Left renal cortex interstitium (tissue), 4 donors: ENCODE measurements at regions not wholly inside any gene's neighbourhood (a gene's known extent, or its start where the extent isn't known, plus 50 kb on each side); places are given as distances from the start of the nearest gene placed in this dataset.
"Not testable (repeated sequence)": the region's sequence is repeated elsewhere in the genome, so short reads cannot be mapped to it uniquely, and the experiment has no call there.

Source experiments
- DNase-seq, 4 donors: peaks; one replicate each; pipeline ENCODE4 v3.0.0-alpha.2; 2013; ENCODE audit warnings: low read depth in 4 of 4, low spot score in 2 of 4, missing footprints in 1 of 4

GRCh38 chr7:130789436-130789835 is 55.4 kb upstream of the KLF14 start:
- no peak for DNase-seq

GRCh38 chr7:130791746-130792145 is 57.7 kb upstream of the KLF14 start:
- DNase-seq, result no peak

- no peak for DNase-seq
These were observed 60.0 kb upstream of the KLF14 start for GRCh38 chr7:130793855-130794618.

GRCh38 chr7:130794619-130794922 is 60.6 kb upstream of the KLF14 start:
- no peak for DNase-seq

GRCh38 chr7:130796425-130796824 is 62.4 kb upstream of the KLF14 start:
- DNase-seq, result not testable (repeated sequence)

GRCh38 chr7:130803127-130803526 is 69.1 kb upstream of the KLF14 start:
- DNase-seq, result no peak

GRCh38 chr7:130804220-130804619 is 70.2 kb upstream of the KLF14 start:
- DNase-seq, result no peak

- not testable (repeated sequence) for DNase-seq
These were observed 78.8 kb upstream of the KLF14 start for GRCh38 chr7:130812819-130813218.

GRCh38 chr7:130814778-130815335 is 80.8 kb upstream of the KLF14 start:
- DNase-seq, result no peak

- DNase-seq, result no peak
These were observed 84.0 kb upstream of the KLF14 start for GRCh38 chr7:130818056-130818455.

- DNase-seq, result no peak
These were observed 87.9 kb upstream of the KLF14 start for GRCh38 chr7:130821864-130822263.

- no peak for DNase-seq
These were observed 88.6 kb upstream of the KLF14 start for GRCh38 chr7:130822642-130823041.

- DNase-seq, result no peak
These were observed 89.1 kb upstream of the KLF14 start for GRCh38 chr7:130823060-130823459.

GRCh38 chr7:130825819-130826218 is 91.8 kb upstream of the KLF14 start:
- no peak for DNase-seq

GRCh38 chr7:130829415-130829814 is 95.4 kb upstream of the KLF14 start:
- DNase-seq, result no peak

- DNase-seq, result no peak
These were observed 97.3 kb upstream of the KLF14 start for GRCh38 chr7:130831322-130831721.

- DNase-seq, result peak in 1 of 4 donors; percentile 21
These were observed 97.9 kb upstream of the KLF14 start for GRCh38 chr7:130831817-130832481.

GRCh38 chr7:130838738-130839137 is 104.7 kb upstream of the KLF14 start:
- DNase-seq, result no peak

GRCh38 chr7:130840599-130840998 is 106.6 kb upstream of the KLF14 start:
- DNase-seq, result no peak

GRCh38 chr7:130841416-130841815 is 107.4 kb upstream of the KLF14 start:
- DNase-seq, result no peak

- no peak for DNase-seq
These were observed 109.7 kb upstream of the KLF14 start for GRCh38 chr7:130843703-130844102.
